GM19035 (cell line): ENCODE measurements at regions not wholly inside any gene's neighbourhood (a gene's known extent, or its start where the extent isn't known, plus 50 kb on each side); places are given as distances from the start of the nearest gene placed in this dataset.
"Not testable (repeated sequence)": the region's sequence is repeated elsewhere in the genome, so short reads cannot be mapped to it uniquely, and the experiment has no call there.

Experiments
- ATAC-seq: cut with Tn5 transposase; IDR thresholded peaks from one replicate; pipeline ENCODE4 v1.9.1; 2021; ENCODE audit not compliant: unreplicated experiment

GRCh38 chr2:6186332-6187151, 494.4 kb downstream of the SOX11 start:
- ATAC-seq: no peak

GRCh38 chr2:6196449-6196848, 504.3 kb downstream of the SOX11 start:
- ATAC-seq: no peak

GRCh38 chr2:6198370-6198919, 506.3 kb downstream of the SOX11 start:
- not testable (repeated sequence) for ATAC-seq

GRCh38 chr2:6202756-6203155, 510.6 kb downstream of the SOX11 start:
- ATAC-seq: no peak

DNA sequence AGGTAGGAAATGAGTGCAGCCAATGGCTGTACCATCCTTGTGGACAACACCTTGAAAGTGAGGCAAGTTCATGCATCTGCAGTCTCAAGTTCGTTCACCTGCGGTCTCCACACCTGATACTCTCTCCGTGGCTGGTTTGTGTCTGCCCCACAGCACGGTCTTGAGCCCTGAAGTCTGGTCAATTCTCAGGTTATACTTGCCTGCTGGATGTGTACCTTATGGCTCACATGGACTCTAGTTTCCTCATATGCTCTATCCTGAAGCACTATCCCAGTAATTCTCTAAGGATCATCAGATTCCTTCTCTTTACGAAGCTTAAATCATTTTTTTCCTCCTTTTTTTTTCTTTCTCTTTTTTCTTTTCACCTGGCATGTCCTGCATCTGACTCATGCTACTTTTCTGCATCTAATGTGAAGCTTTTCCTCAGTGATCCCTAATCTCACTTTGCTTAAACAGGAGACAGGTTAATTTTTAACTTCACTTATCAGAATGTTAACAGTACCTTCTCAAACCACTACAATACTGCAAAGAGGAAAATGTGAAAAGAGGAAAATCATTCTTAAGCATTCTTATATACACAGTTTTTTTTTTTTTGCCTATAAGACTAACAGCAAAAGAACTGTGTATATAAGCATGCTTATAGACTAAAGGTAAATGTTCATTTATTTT, 511.2 kb downstream of the SOX11 start:
- ATAC-seq: no peak

DNA sequence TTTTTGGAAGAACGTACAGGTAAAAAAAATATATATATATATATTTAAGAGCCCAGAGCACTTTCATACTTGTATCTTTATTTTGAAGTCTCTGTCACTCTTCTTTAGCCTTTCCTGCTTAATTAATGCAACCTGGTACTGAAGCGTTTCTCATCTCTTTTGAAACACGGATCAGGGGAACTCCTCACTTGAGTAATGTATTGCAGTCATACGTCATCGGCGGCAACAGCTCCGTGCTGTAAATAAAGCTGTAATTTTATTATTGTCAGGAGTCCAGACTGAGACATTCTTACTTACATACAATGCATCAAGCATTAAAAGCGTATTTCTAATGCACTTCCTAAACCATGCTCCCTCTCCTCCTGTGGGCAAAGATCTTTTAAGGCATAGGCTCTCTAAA, 514.7 kb downstream of the SOX11 start:
- ATAC-seq: no peak

- ATAC-seq: no peak
Measured at GRCh38 chr2:6211236-6211635, 519.1 kb downstream of the SOX11 start.

GRCh38 chr2:6212491-6212890, 520.3 kb downstream of the SOX11 start:
- ATAC-seq: no peak

GRCh38 chr2:6213056-6213780, 521.0 kb downstream of the SOX11 start:
- ATAC-seq: no peak

DNA sequence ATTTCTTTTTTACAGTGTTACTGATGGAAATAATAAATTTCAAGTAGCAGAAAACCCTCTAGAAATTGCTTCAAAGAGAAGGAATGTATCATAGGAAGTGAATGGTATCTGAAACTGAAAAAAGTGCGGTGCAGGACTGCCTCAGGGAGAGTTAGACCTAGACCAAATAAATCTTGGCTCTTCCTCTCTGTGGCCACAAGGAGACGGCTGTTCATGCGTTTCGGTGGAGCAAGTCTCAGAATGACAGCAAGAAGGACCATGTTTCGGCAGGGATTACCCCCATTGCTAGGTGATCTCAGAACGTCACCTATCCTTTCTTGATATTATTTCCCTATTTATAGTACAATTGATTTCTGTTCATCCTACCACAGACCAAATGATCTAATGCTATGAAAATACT, 522.3 kb downstream of the SOX11 start:
- no peak for ATAC-seq

- ATAC-seq: no peak
Measured at GRCh38 chr2:6215053-6215452, 522.9 kb downstream of the SOX11 start.

- ATAC-seq: no peak
Measured at GRCh38 chr2:6216234-6216633, 524.0 kb downstream of the SOX11 start.

GRCh38 chr2:6218926-6219325, 526.7 kb downstream of the SOX11 start:
- ATAC-seq: no peak

DNA sequence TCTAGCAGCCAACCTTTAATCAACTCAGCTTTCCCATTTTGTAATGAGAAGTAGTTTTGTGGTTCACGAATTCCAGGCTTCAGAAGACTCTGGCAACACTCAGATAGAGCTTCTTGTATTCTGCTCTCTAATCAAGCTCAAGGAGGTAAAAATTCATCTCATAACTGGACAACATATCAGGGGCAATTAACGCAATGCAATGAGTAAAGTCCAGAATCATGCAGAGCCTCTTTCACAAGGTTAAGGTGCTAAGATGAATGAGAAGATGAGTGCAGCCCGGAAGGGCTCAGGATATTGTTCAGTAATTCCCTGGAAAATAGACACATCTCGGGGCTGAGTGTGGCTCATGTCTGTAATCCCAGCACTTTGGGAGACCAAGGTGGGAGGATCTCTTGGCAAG, 527.7 kb downstream of the SOX11 start:
- no peak for ATAC-seq

- no peak for ATAC-seq
Measured at GRCh38 chr2:6222296-6222695, 530.1 kb downstream of the SOX11 start.

- no peak for ATAC-seq
Measured at GRCh38 chr2:6224267-6224666, 532.1 kb downstream of the SOX11 start.

GRCh38 chr2:6228251-6228650, 536.1 kb downstream of the SOX11 start:
- ATAC-seq: no peak

- ATAC-seq: no peak
Measured at GRCh38 chr2:6231166-6231565, 539.0 kb downstream of the SOX11 start.

DNA sequence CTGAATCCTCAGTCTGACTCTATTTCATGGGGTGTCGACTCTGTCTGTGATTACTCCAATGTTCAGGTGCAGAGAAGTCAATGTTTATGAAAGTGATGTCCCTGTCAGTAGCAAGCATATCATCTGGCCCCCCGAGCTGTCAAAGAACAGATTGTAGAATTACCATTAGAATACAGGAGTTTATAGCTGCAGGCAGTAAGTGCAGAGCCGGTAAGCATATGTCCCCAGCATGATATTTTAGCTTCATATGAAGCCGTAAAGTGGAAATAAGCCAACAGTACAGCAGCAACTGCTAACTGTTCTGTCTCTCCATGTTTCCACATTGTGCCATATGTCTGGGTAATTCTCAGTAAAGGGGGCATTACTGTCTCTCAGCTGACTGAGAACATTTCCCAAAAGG, 541.8 kb downstream of the SOX11 start:
- ATAC-seq: no peak

GRCh38 chr2:6234702-6235101, 542.5 kb downstream of the SOX11 start:
- ATAC-seq: no peak

DNA sequence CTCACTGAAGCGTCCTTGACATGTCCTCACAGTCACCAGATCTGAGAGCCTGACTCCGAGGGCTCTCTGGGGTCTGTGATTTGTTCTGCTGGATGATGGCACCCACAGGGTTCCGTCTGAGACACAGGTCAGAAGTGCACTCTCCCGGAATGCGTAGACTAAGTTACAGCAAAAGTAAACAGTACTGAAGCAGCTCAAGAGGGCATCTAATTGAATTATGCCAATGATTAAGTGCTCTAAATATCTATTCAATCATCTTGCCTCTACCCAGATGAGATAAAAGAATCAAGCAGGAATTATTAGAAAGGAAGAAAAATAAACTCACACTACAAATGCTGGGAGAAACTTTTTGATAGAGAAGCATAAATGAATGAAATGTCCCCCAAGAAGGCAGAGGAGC, 544.1 kb downstream of the SOX11 start:
- ATAC-seq: no peak
